ENCODE measurements at regions not wholly inside any gene's neighbourhood (a gene's known extent, or its start where the extent isn't known, plus 50 kb on each side); places are given as distances from the start of the nearest gene placed in this dataset.

- no peak for ATAC-seq
- CTCF ChIA-PET (ENCODE audit: low intra/inter-chr PET ratio, low total read pairs), result no interaction called here
- intact Hi-C loops (cut with micrococcal nuclease; ENCODE audit: unreplicated experiment), result no loop called here
These were observed 66.7 kb upstream of the PJA1 start for GRCh38 chrX:69231903-69232302.

GRCh38 chrX:69229436-69229835, 64.2 kb upstream of the PJA1 start:
- no peak overlapping the region for H3K4me3 ChIP-seq (replicated peaks in 1 of 3; ENCODE audit: insufficient read depth in 1 of 3, low read depth in 2 of 3, low read length in 3 of 3)
- BruUV-seq (replicated peaks), result no TSS peak
- H3K9me3 ChIP-seq (ENCODE audit: low read length), result no peaks in the 10 kb centered on the region
- ChIA-PET CTCF (ENCODE audit: low intra/inter-chr PET ratio, low total read pairs) (no interaction called here), POLR2A (no interaction called here)
- in situ Hi-C loops (cut with HindIII; ENCODE audit: extremely low pct_ligation_motif_present, low pct_unique_long_range_greater_than_20kb) (no loop called here), intact Hi-C loops (cut with micrococcal nuclease; ENCODE audit: unreplicated experiment) (no loop called here)
- DNase-seq (ENCODE audit: low spot score), result no peak
- no peaks in the 10 kb centered on the region for H3K4me1 ChIP-seq (ENCODE audit: insufficient read depth, low read length)
- no peaks in the 10 kb centered on the region for H3K36me3 ChIP-seq (replicated peaks in 1 of 2; ENCODE audit: control insufficient read depth in 1 of 2, insufficient read depth in 2 of 2, low read length in 2 of 2)
- no peaks in the 10 kb centered on the region for H3K27me3 ChIP-seq (ENCODE audit: control insufficient read depth in 1 of 2, insufficient read depth in 2 of 2, low read length in 2 of 2)
- ATAC-seq, result no peak
- no peak overlapping the region for H3K27ac ChIP-seq (ENCODE audit: extremely low read length, insufficient read depth, low read length)
- no peak overlapping the region for H3K4me2 ChIP-seq (ENCODE audit: low read depth, low read length)
- H2AFZ ChIP-seq (ENCODE audit: low read length), result no peak overlapping the region
- no peak overlapping the region for H3K9ac ChIP-seq (ENCODE audit: insufficient read depth, low read depth, low read length)
- H4K20me1 ChIP-seq (ENCODE audit: insufficient read depth, low read length), result no peaks in the 10 kb centered on the region
- no peak for TF ChIP-seq NCOA5 (CRISPR knock-in tag; IDR thresholded peaks at IDR 0.05)
- TF ChIP-seq KDM5B (CRISPR knock-in tag; IDR thresholded peaks at IDR 0.05; ENCODE audit: borderline replicate concordance), result no peak
- TF ChIP-seq MIXL1 (CRISPR knock-in tag; IDR thresholded peaks at IDR 0.05), result no peak
- no peak for TF ChIP-seq TEF (CRISPR knock-in tag; IDR thresholded peaks at IDR 0.05)
- no peak for TF ChIP-seq ZNF549 (CRISPR knock-in tag; IDR thresholded peaks at IDR 0.05)
- no peak for TF ChIP-seq PAF1 (CRISPR knock-in tag; IDR thresholded peaks at IDR 0.05)
- no peak for TF ChIP-seq PRDM10 (CRISPR knock-in tag; IDR thresholded peaks at IDR 0.05; ENCODE audit: low read depth)
- TF ChIP-seq ZSCAN30 (CRISPR knock-in tag; IDR thresholded peaks at IDR 0.05), result no peak
- TF ChIP-seq TBL1XR1 (IDR thresholded peaks at IDR 0.05; ENCODE audit: borderline replicate concordance, low read length, partially characterized antibody), result no peak
- FAIRE-seq, result no peak
- no peaks in the 10 kb centered on the region for H3K79me2 ChIP-seq (ENCODE audit: insufficient read depth, low read length)

More at GRCh38 chrX:69231903-69232302, 66.7 kb upstream of the PJA1 start:
- Histone ChIP-seq H3K9me3 (ENCODE audit: low read length) (no peaks in the 10 kb centered on the region), H3K4me3 (replicated peaks in 1 of 3; ENCODE audit: insufficient read depth in 1 of 3, low read depth in 2 of 3, low read length in 3 of 3) (no peak overlapping the region), H3K9ac (ENCODE audit: insufficient read depth, low read depth, low read length) (no peak overlapping the region), H2AFZ (ENCODE audit: low read length) (no peak overlapping the region), H3K27ac (ENCODE audit: extremely low read length, insufficient read depth, low read length) (no peak overlapping the region), H3K4me1 (ENCODE audit: insufficient read depth, low read length) (no peaks in the 10 kb centered on the region), H4K20me1 (ENCODE audit: insufficient read depth, low read length) (no peaks in the 10 kb centered on the region), H3K27me3 (ENCODE audit: control insufficient read depth in 1 of 2, insufficient read depth in 2 of 2, low read length in 2 of 2) (no peaks in the 10 kb centered on the region), H3K36me3 (replicated peaks in 1 of 2; ENCODE audit: control insufficient read depth in 1 of 2, insufficient read depth in 2 of 2, low read length in 2 of 2) (no peaks in the 10 kb centered on the region), H3K79me2 (ENCODE audit: insufficient read depth, low read length) (no peaks in the 10 kb centered on the region), H3K4me2 (ENCODE audit: low read depth, low read length) (no peak overlapping the region)
- in situ Hi-C loops (cut with HindIII; ENCODE audit: extremely low pct_ligation_motif_present, low pct_unique_long_range_greater_than_20kb), result no loop called here
- POLR2A ChIA-PET, result no interaction called here
- BruUV-seq (replicated peaks), result no TSS peak
- TF ChIP-seq SALL2 (CRISPR knock-in tag; IDR thresholded peaks at IDR 0.05) (no peak), TBL1XR1 (IDR thresholded peaks at IDR 0.05; ENCODE audit: borderline replicate concordance, low read length, partially characterized antibody) (no peak), ZNF607 (CRISPR knock-in tag; IDR thresholded peaks at IDR 0.05; ENCODE audit: borderline replicate concordance) (no peak), HOXD1 (CRISPR knock-in tag; IDR thresholded peaks at IDR 0.05) (no peak), ZNF232 (CRISPR knock-in tag; IDR thresholded peaks at IDR 0.05; ENCODE audit: borderline replicate concordance) (no peak), CBFB (CRISPR knock-in tag; IDR thresholded peaks at IDR 0.05) (no peak), KAT7 (CRISPR knock-in tag; IDR thresholded peaks at IDR 0.05; ENCODE audit: borderline replicate concordance) (no peak)
- DNase-seq (ENCODE audit: low spot score), result no peak
- FAIRE-seq, result no peak

Data from HepG2 (cell line).